Ovary (tissue), 7 donors: ENCODE measurements at regions not wholly inside any gene's neighbourhood (a gene's known extent, or its start where the extent isn't known, plus 50 kb on each side); places are given as distances from the start of the nearest gene placed in this dataset.

Experiments used
- DNase-seq, 5 donors: peaks; one replicate each; pipeline ENCODE4 v3.0.0-alpha.2; 2019 to 2020
- H3K27ac ChIP-seq, 2 donors: fragments of 200-600 bp; one replicate each; pipeline versions ENCODE4 v1.5.1 to v1.8.0; 2019 to 2022
- H3K27me3 ChIP-seq: fragments of 200-600 bp; one replicate; pipeline ENCODE4 v1.8.0; 2022
- H3K36me3 ChIP-seq: fragments of 200-600 bp; sonication (generic); one replicate; pipeline ENCODE4 v1.5.1; 2019
- H3K4me1 ChIP-seq: one replicate; pipeline ENCODE4 v1.8.1; 2013; ENCODE audit warnings: mild to moderate bottlenecking, moderate library complexity; ENCODE audit not compliant: insufficient read depth
- H3K4me3 ChIP-seq: fragments of 200-600 bp; sonication (generic); one replicate; pipeline ENCODE4 v1.5.1; 2017
- H3K9me3 ChIP-seq, 2 donors: fragments of 200-600 bp in 1 of 2; sonication (generic) in 1 of 2; one replicate each; pipeline versions ENCODE4 v1.5.1 to v1.8.1; 2013 to 2019; ENCODE audit warnings: mild to moderate bottlenecking in 1 of 2, moderate library complexity in 1 of 2
- CTCF ChIP-seq, 3 donors: fragments of 450-650 bp in 2 of 3; fragments of 200-600 bp in 1 of 3; IDR thresholded peaks; one replicate each; pipeline versions ENCODE4 v1.5.1 to v1.8.0; 2016 to 2022; ENCODE audit warnings: antibody characterized with exemption in 3 of 3, mild to moderate bottlenecking in 1 of 3
- EP300 ChIP-seq: sonication (generic); formaldehyde crosslinking; IDR thresholded peaks from one replicate; pipeline ENCODE4 v1.6.1; 2017; ENCODE audit warnings: antibody characterized with exemption
- POLR2A ChIP-seq: fragments of 450-650 bp; IDR thresholded peaks from one replicate; pipeline ENCODE4 v1.6.1; 2017; ENCODE audit warnings: antibody characterized with exemption, mild to moderate bottlenecking, moderate library complexity
- WGBS, 3 donors: extraction: QIAGEN DNeasy Blood & Tissue Kit in 1 of 3; methylation state at CpG; one replicate each; pipeline versions ENCODE4 v1.1.5 to v1.1.7; 2013 to 2017; 5-methylcytosine and 5-hydroxymethylcytosine counted together
- intact Hi-C, 4 donors: fragments of 100-400 bp; cut with DNase I; formaldehyde crosslinking; loops; one replicate each; pipeline versions ENCODE4 v1.11.0 to v1.15.1; 2022 to 2023
- donor health status: DM: no; HTN: no; CAD: no; lungs with moderate emphysema.
- donor health status: DM: no; HTN: no; CAD: no.
- donor health status: Bipolar disorder and iron deficiency.
- donor health status: DM: no; HTN: no; CAD: no.
- donor health status: DM: yes; HTN: yes; CAD: no.

- H3K27me3 ChIP-seq, result no peaks in the 10 kb centered on the region
- WGBS, 3 donors, result 51 to 68% (median 60%) methylated on average over 4 of the region's 4 CpGs
- intact Hi-C loops, result no loop called here
- H3K4me1 ChIP-seq, result no peaks in the 10 kb centered on the region
- no peak overlapping the region for H3K4me3 ChIP-seq
- TF ChIP-seq CTCF (IDR thresholded peaks at IDR 0.05), result no peak
- no peak for TF ChIP-seq POLR2A
- no peak for TF ChIP-seq EP300
- no peaks in the 10 kb centered on the region for H3K9me3 ChIP-seq
- H3K27ac ChIP-seq, result no peak overlapping the region
- H3K36me3 ChIP-seq, result no peaks in the 10 kb centered on the region
- no peak for DNase-seq
These were observed 149.8 kb upstream of the TLL1 start for GRCh38 chr4:165723051-165723795.

GRCh38 chr4:165724786-165725185, 148.3 kb upstream of the TLL1 start:
- Histone ChIP-seq H3K36me3 (no peaks in the 10 kb centered on the region), H3K27ac (no peak overlapping the region), H3K27me3 (no peaks in the 10 kb centered on the region), H3K4me3 (no peak overlapping the region), H3K9me3 (no peaks in the 10 kb centered on the region), H3K4me1 (no peaks in the 10 kb centered on the region)
- WGBS, 3 donors, result 42 to 45% (median 43%) methylated on average over 2 of the region's 2 CpGs
- TF ChIP-seq CTCF (IDR thresholded peaks at IDR 0.05), result no peak
- no peak for TF ChIP-seq POLR2A
- TF ChIP-seq EP300, result no peak
- no peak for DNase-seq
- intact Hi-C loops, result no loop called here

- whole genome bisulfite sequencing, 3 donors, result 53 to 78% (median 53%) methylated on average over 1 of the region's 1 CpG
- H3K27me3 ChIP-seq, result no peaks in the 10 kb centered on the region
- no peaks in the 10 kb centered on the region for H3K4me1 ChIP-seq
- TF ChIP-seq EP300 (no peak), CTCF (IDR thresholded peaks at IDR 0.05) (no peak), POLR2A (no peak)
- no peak overlapping the region for H3K27ac ChIP-seq
- no peak overlapping the region for H3K4me3 ChIP-seq
- intact Hi-C loops, result no loop called here
- no peak for DNase-seq
- no peaks in the 10 kb centered on the region for H3K9me3 ChIP-seq
- H3K36me3 ChIP-seq, result no peaks in the 10 kb centered on the region
These were observed 147.7 kb upstream of the TLL1 start for GRCh38 chr4:165725352-165725751.

GRCh38 chr4:165726831-165727230, 146.2 kb upstream of the TLL1 start:
- no peak for DNase-seq
- H3K27me3 ChIP-seq, result no peaks in the 10 kb centered on the region
- no peak overlapping the region for H3K27ac ChIP-seq
- 91 to 95% (median 91%) methylated on average over 2 of the region's 2 CpGs for WGBS, 3 donors
- no peaks in the 10 kb centered on the region for H3K9me3 ChIP-seq
- H3K36me3 ChIP-seq, result no peaks in the 10 kb centered on the region
- TF ChIP-seq POLR2A (no peak), EP300 (no peak), CTCF (IDR thresholded peaks at IDR 0.05) (no peak)
- intact Hi-C loops, result no loop called here
- H3K4me1 ChIP-seq, result no peaks in the 10 kb centered on the region
- no peak overlapping the region for H3K4me3 ChIP-seq
